ENCODE measurements at regions not wholly inside any gene's neighbourhood (a gene's known extent, or its start where the extent isn't known, plus 50 kb on each side); places are given as distances from the start of the nearest gene placed in this dataset.

- Histone ChIP-seq H2BK20ac (ENCODE audit: low read depth, low read length) (no peak overlapping the region), H3K27ac (ENCODE audit: insufficient read depth, low read length) (no peak overlapping the region), H3K27me3 (ENCODE audit: control insufficient read depth, insufficient read depth, low read length) (no peaks in the 10 kb centered on the region), H4K20me1 (ENCODE audit: insufficient read depth, low read length) (no peaks in the 10 kb centered on the region), H3K79me1 (ENCODE audit: low read depth in 1 of 2, low read length in 2 of 2) (no peaks in the 10 kb centered on the region), H2BK120ac (ENCODE audit: low read depth, low read length) (no peak overlapping the region), H2AK9ac (replicated peaks; ENCODE audit: low read depth, low read length, poor library complexity) (no peak overlapping the region), H3K23ac (ENCODE audit: low read depth, low read length) (no peak overlapping the region), H3K4ac (ENCODE audit: low read depth, low read length) (no peak overlapping the region), H3K18ac (ENCODE audit: low read depth, low read length) (no peak overlapping the region), H3K9me1 (ENCODE audit: insufficient read depth, low read length) (no peaks in the 10 kb centered on the region), H3K4me3 (ENCODE audit: insufficient read depth, low read depth, low read length) (no peak overlapping the region), H2AK5ac (ENCODE audit: low read depth, low read length) (no peak overlapping the region), H4K91ac (ENCODE audit: insufficient read depth, low read depth, low read length) (no peak overlapping the region), H2BK5ac (ENCODE audit: low read depth, low read length, poor library complexity, severe bottlenecking) (no peak overlapping the region), H3K56ac (ENCODE audit: extremely low read depth, insufficient read depth, low read length) (no peak overlapping the region), H3K9me3 (ENCODE audit: control insufficient read depth, insufficient read depth, low read length) (peaks cover 11% of the 10 kb centered on the region), H4K5ac (ENCODE audit: low read depth, low read length) (no peak overlapping the region), H2BK15ac (ENCODE audit: low read depth, low read length) (no peak overlapping the region), H3K9ac (ENCODE audit: low read depth, low read length) (no peak overlapping the region), H4K8ac (ENCODE audit: low read depth in 2 of 2, low read length in 2 of 2) (no peak overlapping the region), H2AFZ (replicated peaks; ENCODE audit: low read length, poor library complexity) (no peak overlapping the region), H3K4me2 (ENCODE audit: low read depth, low read length) (no peak overlapping the region), H3K4me1 (ENCODE audit: control insufficient read depth, insufficient read depth, low read length) (no peaks in the 10 kb centered on the region), H3K36me3 (ENCODE audit: control insufficient read depth, insufficient read depth, low read length) (no peaks in the 10 kb centered on the region), H3K14ac (replicated peaks; ENCODE audit: low read depth, low read length) (no peak overlapping the region)
- ChIA-PET POLR2A (ENCODE audit: unreplicated experiment) (no interaction called here), CTCF (no interaction called here)
- in situ Hi-C loops (cut with MboI; ENCODE audit: low sequenced_read_pairs), result no loop called here
- dilution Hi-C loops (cut with HindIII; ENCODE audit: low sequenced_read_pairs, unreplicated experiment), result no loop called here
- ATAC-seq (ENCODE audit: low read depth) (no peak), DNase-seq (no peak)
- 0% methylated on average over 1 of the region's 5 CpGs; no CpG with 5 or more reads in 1 of the 2 experiments for WGBS, 2 experiments (ENCODE audit: extremely low coverage in 2 of 2, insufficient read length in 1 of 2)
- intact Hi-C loops (cut with micrococcal nuclease), result no loop called here
- BruUV-seq (replicated peaks), result no TSS peak
- TF ChIP-seq CEBPB (IDR thresholded peaks at IDR 0.05; ENCODE audit: low read depth, low read length), result no peak
- TF ChIP-seq MAFK (IDR thresholded peaks at IDR 0.05; ENCODE audit: low read depth, low read length), result no peak
- TF ChIP-seq RAD21 (IDR thresholded peaks at IDR 0.05; ENCODE audit: low read length), result no peak
- no peak for TF ChIP-seq MXI1 (IDR thresholded peaks at IDR 0.05; ENCODE audit: borderline replicate concordance, low read depth, low read length)
- no peak for TF ChIP-seq NFE2L2 (IDR thresholded peaks at IDR 0.05; ENCODE audit: low read depth, low read length)
- no peak for TF ChIP-seq CHD1 (IDR thresholded peaks at IDR 0.05; ENCODE audit: low read depth, low read length)
- TF ChIP-seq RFX5 (IDR thresholded peaks at IDR 0.05; ENCODE audit: low read depth, low read length), result no peak
- TF ChIP-seq MAZ (IDR thresholded peaks at IDR 0.05; ENCODE audit: borderline replicate concordance, low read depth, low read length), result no peak
- no peak for TF ChIP-seq SMC3 (IDR thresholded peaks at IDR 0.05; ENCODE audit: low read depth, low read length)
These were observed 98.9 kb upstream of the ST8SIA2 start for GRCh38 chr15:92294759-92295158.

Measured in IMR-90 (cell line).